GM20000 (cell line): ENCODE measurements at regions not wholly inside any gene's neighbourhood (a gene's known extent, or its start where the extent isn't known, plus 50 kb on each side); places are given as distances from the start of the nearest gene placed in this dataset.

Experiments
- DNase-seq: peaks from one replicate; pipeline ENCODE4 v3.0.0; 2012; ENCODE audit warnings: low spot score
- CTCF ChIP-seq: IDR thresholded peaks from 2 replicates; pipeline ENCODE4 v1.5.1; 2012; ENCODE audit warnings: mild to moderate bottlenecking, control low read depth; ENCODE audit errors: extremely low read depth, missing control alignments

GRCh38 chr4:27088491-27088890, 227.8 kb downstream of the STIM2 start:
- TF ChIP-seq CTCF: no peak
- no peak for DNase-seq

GRCh38 chr4:27089186-27089585, 228.5 kb downstream of the STIM2 start:
- no peak for TF ChIP-seq CTCF
- DNase-seq: no peak

- DNase-seq: no peak
- no peak for TF ChIP-seq CTCF
Observed at GRCh38 chr4:27090406-27090805, 229.8 kb downstream of the STIM2 start.

GRCh38 chr4:27094224-27094623, 233.6 kb downstream of the STIM2 start:
- DNase-seq: no peak
- no peak for TF ChIP-seq CTCF

GRCh38 chr4:27094783-27095182, 234.1 kb downstream of the STIM2 start:
- no peak for DNase-seq
- TF ChIP-seq CTCF: no peak

- DNase-seq: no peak
- TF ChIP-seq CTCF: no peak
Observed at GRCh38 chr4:27096142-27096824, 235.6 kb downstream of the STIM2 start.

GRCh38 chr4:27098034-27098433, 237.4 kb downstream of the STIM2 start:
- no peak for TF ChIP-seq CTCF
- DNase-seq: no peak
